Ovary (tissue), 7 donors: ENCODE measurements at regions not wholly inside any gene's neighbourhood (a gene's known extent, or its start where the extent isn't known, plus 50 kb on each side); places are given as distances from the start of the nearest gene placed in this dataset.

Experiments used
- DNase-seq, 5 donors: peaks; one replicate each; pipeline ENCODE4 v3.0.0-alpha.2; 2019 to 2020
- H3K27ac ChIP-seq, 2 donors: fragments of 200-600 bp; one replicate each; pipeline versions ENCODE4 v1.5.1 to v1.8.0; 2019 to 2022
- H3K27me3 ChIP-seq: fragments of 200-600 bp; one replicate; pipeline ENCODE4 v1.8.0; 2022
- H3K36me3 ChIP-seq: fragments of 200-600 bp; sonication (generic); one replicate; pipeline ENCODE4 v1.5.1; 2019
- H3K4me1 ChIP-seq: one replicate; pipeline ENCODE4 v1.8.1; 2013; ENCODE audit warnings: mild to moderate bottlenecking, moderate library complexity; ENCODE audit not compliant: insufficient read depth
- H3K4me3 ChIP-seq: fragments of 200-600 bp; sonication (generic); one replicate; pipeline ENCODE4 v1.5.1; 2017
- H3K9me3 ChIP-seq, 2 donors: fragments of 200-600 bp in 1 of 2; sonication (generic) in 1 of 2; one replicate each; pipeline versions ENCODE4 v1.5.1 to v1.8.1; 2013 to 2019; ENCODE audit warnings: mild to moderate bottlenecking in 1 of 2, moderate library complexity in 1 of 2
- CTCF ChIP-seq, 3 donors: fragments of 450-650 bp in 2 of 3; fragments of 200-600 bp in 1 of 3; IDR thresholded peaks; one replicate each; pipeline versions ENCODE4 v1.5.1 to v1.8.0; 2016 to 2022; ENCODE audit warnings: antibody characterized with exemption in 3 of 3, mild to moderate bottlenecking in 1 of 3
- EP300 ChIP-seq: sonication (generic); formaldehyde crosslinking; IDR thresholded peaks from one replicate; pipeline ENCODE4 v1.6.1; 2017; ENCODE audit warnings: antibody characterized with exemption
- POLR2A ChIP-seq: fragments of 450-650 bp; IDR thresholded peaks from one replicate; pipeline ENCODE4 v1.6.1; 2017; ENCODE audit warnings: antibody characterized with exemption, mild to moderate bottlenecking, moderate library complexity
- WGBS, 3 donors: extraction: QIAGEN DNeasy Blood & Tissue Kit in 1 of 3; methylation state at CpG; one replicate each; pipeline versions ENCODE4 v1.1.5 to v1.1.7; 2013 to 2017; 5-methylcytosine and 5-hydroxymethylcytosine counted together
- intact Hi-C, 4 donors: fragments of 100-400 bp; cut with DNase I; formaldehyde crosslinking; loops; one replicate each; pipeline versions ENCODE4 v1.11.0 to v1.15.1; 2022 to 2023
- donor health status: DM: no; HTN: no; CAD: no; lungs with moderate emphysema.
- donor health status: DM: no; HTN: no; CAD: no.
- donor health status: Bipolar disorder and iron deficiency.
- donor health status: DM: no; HTN: no; CAD: no.
- donor health status: DM: yes; HTN: yes; CAD: no.

- Histone ChIP-seq H3K36me3 (no peaks in the 10 kb centered on the region), H3K27ac (no peak overlapping the region), H3K4me3 (no peak overlapping the region), H3K9me3 (no peaks in the 10 kb centered on the region), H3K27me3 (no peaks in the 10 kb centered on the region), H3K4me1 (no peaks in the 10 kb centered on the region)
- intact Hi-C loops, result no loop called here
- TF ChIP-seq POLR2A (no peak), EP300 (no peak), CTCF (IDR thresholded peaks at IDR 0.05) (no peak)
- 60 to 70% (median 63%) methylated on average over 2 of the region's 2 CpGs for WGBS, 3 donors
- no peak for DNase-seq
Measured at GRCh38 chr20:6993011-6993410, 225.5 kb downstream of the BMP2 start.

- no peak overlapping the region for H3K4me3 ChIP-seq
- no peaks in the 10 kb centered on the region for H3K4me1 ChIP-seq
- intact Hi-C loops, result no loop called here
- 35 to 59% (median 37%) methylated on average over 7 of the region's 7 CpGs for WGBS, 3 donors
- H3K27me3 ChIP-seq, result no peaks in the 10 kb centered on the region
- TF ChIP-seq POLR2A, result no peak
- TF ChIP-seq EP300, result no peak
- no peak for TF ChIP-seq CTCF (IDR thresholded peaks at IDR 0.05)
- H3K27ac ChIP-seq, result no peak overlapping the region
- no peak for DNase-seq
- H3K9me3 ChIP-seq, result no peaks in the 10 kb centered on the region
- no peaks in the 10 kb centered on the region for H3K36me3 ChIP-seq
Measured at GRCh38 chr20:6993511-6993910, 226.0 kb downstream of the BMP2 start.

- no peak for TF ChIP-seq EP300
- no peak for TF ChIP-seq POLR2A
- TF ChIP-seq CTCF (IDR thresholded peaks at IDR 0.05), result no peak
- H3K4me1 ChIP-seq, result no peaks in the 10 kb centered on the region
- no peak for DNase-seq
- WGBS, 3 donors, result 69 to 74% (median 72%) methylated on average over 3 of the region's 3 CpGs
- no peak overlapping the region for H3K27ac ChIP-seq
- H3K27me3 ChIP-seq, result no peaks in the 10 kb centered on the region
- H3K4me3 ChIP-seq, result no peak overlapping the region
- intact Hi-C loops, result no loop called here
- H3K36me3 ChIP-seq, result no peaks in the 10 kb centered on the region
- H3K9me3 ChIP-seq, result no peaks in the 10 kb centered on the region
Measured at GRCh38 chr20:6994452-6994851, 227.0 kb downstream of the BMP2 start.

- no peak overlapping the region for H3K27ac ChIP-seq
- TF ChIP-seq EP300 (no peak), POLR2A (no peak), CTCF (IDR thresholded peaks at IDR 0.05) (no peak)
- no peaks in the 10 kb centered on the region for H3K4me1 ChIP-seq
- H3K36me3 ChIP-seq, result no peaks in the 10 kb centered on the region
- H3K27me3 ChIP-seq, result no peaks in the 10 kb centered on the region
- intact Hi-C loops, result no loop called here
- H3K4me3 ChIP-seq, result no peak overlapping the region
- DNase-seq, result no peak
- no peaks in the 10 kb centered on the region for H3K9me3 ChIP-seq
- 87 to 93% (median 92%) methylated on average over 2 of the region's 2 CpGs for WGBS, 3 donors
Measured at GRCh38 chr20:6998909-6999308, 231.4 kb downstream of the BMP2 start.

- 77 to 80% (median 78%) methylated on average over 6 of the region's 6 CpGs for WGBS, 3 donors
- no peak for DNase-seq
- Histone ChIP-seq H3K27ac (no peak overlapping the region), H3K4me1 (no peaks in the 10 kb centered on the region), H3K36me3 (no peaks in the 10 kb centered on the region), H3K27me3 (no peaks in the 10 kb centered on the region), H3K4me3 (no peak overlapping the region), H3K9me3 (no peaks in the 10 kb centered on the region)
- TF ChIP-seq CTCF (IDR thresholded peaks at IDR 0.05), result no peak
- TF ChIP-seq POLR2A, result no peak
- TF ChIP-seq EP300, result no peak
- intact Hi-C loops, result no loop called here
Measured at GRCh38 chr20:6999381-6999780, 231.9 kb downstream of the BMP2 start.
